Left colon (tissue), 2 donors: ENCODE measurements at regions not wholly inside any gene's neighbourhood (a gene's known extent, or its start where the extent isn't known, plus 50 kb on each side); places are given as distances from the start of the nearest gene placed in this dataset.
A peak's percentile ranks its signal among the peaks of the same experiment; 100 is the strongest.
"Not testable (repeated sequence)": the region's sequence is repeated elsewhere in the genome, so short reads cannot be mapped to it uniquely, and the experiment has no call there.

ENCODE experiments used
- ATAC-seq: fragments of 200-7000 bp; cut with Tn5 transposase; one replicate; pipeline ENCODE4 v1.9.1; 2020; ENCODE audit warnings: mild to moderate bottlenecking, moderate library complexity
- DNase-seq, 2 donors: peaks; one replicate each; pipeline ENCODE4 v3.0.0-alpha.2; 2020
- intact Hi-C, 2 donors: fragments of 100-400 bp; cut with DNase I in 1 of 2; cut with micrococcal nuclease in 1 of 2; formaldehyde crosslinking; loops; one replicate each; pipeline versions ENCODE4 v1.11.2 to v1.14.0; 2022; cut with DNase I, micrococcal nuclease
- donor health status: DM: no; HTN: no; CAD: no.
- donor health status: DM: yes; HTN: yes; CAD: no.

DNA sequence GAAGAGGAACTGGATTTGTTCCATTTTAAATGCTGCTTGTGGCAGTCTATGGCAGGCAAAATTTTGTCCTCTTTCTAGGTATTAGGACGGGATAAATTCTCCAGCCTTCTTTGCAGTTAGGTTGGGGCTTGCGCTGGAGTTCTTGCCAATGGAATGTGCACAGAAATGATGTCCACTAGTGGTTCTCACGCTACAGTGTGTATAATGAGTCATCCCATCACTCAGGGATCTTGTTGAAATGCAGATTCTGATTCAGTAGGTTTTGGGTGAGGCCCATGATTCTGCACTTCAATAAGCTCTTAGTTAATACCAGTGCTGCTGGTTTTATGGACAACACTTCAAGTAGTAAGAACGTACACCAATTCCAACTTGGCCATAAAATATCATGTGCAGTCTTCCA lies 317.6 kb upstream of the KLF4 start:
- intact Hi-C loops: no loop called here

DNA sequence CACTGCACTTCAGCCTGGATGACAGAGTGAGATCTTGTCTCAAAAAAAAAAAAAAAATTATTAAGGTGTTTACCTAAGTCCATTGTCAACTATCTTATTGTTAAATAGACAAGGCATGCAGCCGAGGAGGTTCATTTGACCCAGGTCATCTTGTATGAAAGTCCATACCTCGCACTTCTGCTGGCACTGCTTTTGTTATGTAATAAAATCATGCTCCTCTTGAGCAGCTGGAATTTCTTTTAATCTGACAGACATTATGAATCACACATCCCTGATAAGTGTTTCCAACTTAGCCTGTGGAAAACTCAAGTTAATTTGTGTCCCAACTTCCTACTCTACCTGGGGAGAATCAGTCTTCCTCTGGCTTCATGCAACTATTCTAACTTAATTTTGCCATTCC lies 315.6 kb upstream of the KLF4 start:
- DNase-seq (no peak), ATAC-seq (no peak)
- intact Hi-C loops: no loop called here

More for the DNA sequence above, 317.6 kb upstream of the KLF4 start:
- no peak for DNase-seq
- ATAC-seq: no peak

DNA sequence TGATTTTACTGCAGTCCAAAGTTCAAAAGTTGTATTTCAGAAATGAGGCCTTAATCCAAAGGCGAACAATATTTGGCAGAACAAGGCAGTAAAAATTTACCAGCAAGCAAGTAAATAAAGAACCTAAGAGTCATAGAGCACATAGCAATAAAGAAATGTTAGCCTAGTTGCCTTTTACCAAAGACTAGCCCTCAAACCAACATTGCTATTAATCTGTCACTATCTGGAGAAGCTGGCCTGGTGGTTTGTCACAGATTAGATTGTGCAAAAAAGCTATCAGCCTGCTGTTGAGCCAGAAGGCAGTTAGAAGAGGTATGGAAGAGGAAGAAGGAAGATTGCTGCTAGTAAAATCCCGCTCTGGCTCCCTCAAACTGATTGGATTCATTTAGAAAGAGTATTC lies 304.7 kb upstream of the KLF4 start:
- intact Hi-C loops: no loop called here
- DNase-seq (peak; percentile 27 to 56), ATAC-seq (peak; percentile 93)

DNA sequence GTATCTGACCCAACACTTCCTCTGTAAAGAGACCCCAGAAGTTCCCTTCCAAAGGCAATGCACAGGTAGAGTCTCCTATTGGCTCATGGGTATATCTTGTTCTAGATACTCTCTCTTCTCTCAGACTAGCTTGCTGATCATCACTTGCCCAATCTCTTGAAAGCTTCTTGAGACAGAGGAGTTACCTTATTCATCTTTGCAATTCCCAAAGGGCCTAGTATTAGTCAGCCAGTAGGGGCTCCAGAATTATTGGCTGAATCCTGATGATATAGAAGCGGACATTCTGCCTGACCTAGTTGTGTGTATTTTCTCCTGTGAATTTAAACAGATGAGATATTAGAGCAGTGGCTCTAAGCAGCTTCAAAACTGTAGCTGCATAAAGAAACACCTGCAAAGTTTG lies 304.0 kb upstream of the KLF4 start:
- ATAC-seq: no peak

DNA sequence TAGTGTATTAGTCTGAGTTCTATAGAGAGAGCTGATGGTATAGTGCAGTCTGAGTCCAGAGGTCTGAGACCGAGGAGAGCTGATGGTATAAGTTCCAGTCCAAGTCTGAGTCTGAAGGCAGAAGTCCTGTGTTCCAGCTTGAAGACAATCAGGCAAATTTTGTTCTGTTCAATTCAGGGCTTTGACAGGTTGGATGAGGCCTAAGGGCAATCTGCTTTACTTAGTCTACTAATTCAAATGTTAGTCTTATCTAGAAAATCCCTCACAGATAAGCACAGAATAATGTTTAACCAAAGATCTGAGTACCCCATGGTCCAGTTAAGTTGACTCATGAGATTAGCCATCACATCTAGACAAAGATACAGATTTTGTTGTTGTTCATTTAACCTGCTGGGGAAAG lies 303.0 kb upstream of the KLF4 start:
- DNase-seq (no peak), ATAC-seq (no peak)
- intact Hi-C loops: no loop called here

More for the DNA sequence above, 304.0 kb upstream of the KLF4 start:
- DNase-seq: no peak
- intact Hi-C loops: no loop called here

DNA sequence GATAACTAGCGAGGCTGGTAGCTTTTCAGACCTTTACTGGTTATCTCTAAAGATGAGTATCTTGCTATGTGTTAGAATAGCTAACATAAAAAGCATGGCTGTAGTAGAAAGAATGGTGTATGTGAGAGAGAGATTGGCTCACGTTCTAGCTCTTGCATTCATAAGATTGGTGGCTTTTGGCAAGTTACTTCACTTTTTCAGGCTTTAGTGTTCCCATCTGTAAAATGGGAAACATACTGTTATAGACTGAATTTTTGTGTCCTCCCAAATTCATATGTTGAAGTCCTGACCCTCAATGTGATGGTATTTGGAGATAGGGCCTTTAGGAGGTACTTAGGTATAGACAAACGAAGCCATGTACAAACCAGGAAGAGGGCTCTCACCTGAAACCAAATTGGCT lies 302.4 kb upstream of the KLF4 start:
- ATAC-seq (no peak), DNase-seq (no peak)
- intact Hi-C loops: no loop called here

DNA sequence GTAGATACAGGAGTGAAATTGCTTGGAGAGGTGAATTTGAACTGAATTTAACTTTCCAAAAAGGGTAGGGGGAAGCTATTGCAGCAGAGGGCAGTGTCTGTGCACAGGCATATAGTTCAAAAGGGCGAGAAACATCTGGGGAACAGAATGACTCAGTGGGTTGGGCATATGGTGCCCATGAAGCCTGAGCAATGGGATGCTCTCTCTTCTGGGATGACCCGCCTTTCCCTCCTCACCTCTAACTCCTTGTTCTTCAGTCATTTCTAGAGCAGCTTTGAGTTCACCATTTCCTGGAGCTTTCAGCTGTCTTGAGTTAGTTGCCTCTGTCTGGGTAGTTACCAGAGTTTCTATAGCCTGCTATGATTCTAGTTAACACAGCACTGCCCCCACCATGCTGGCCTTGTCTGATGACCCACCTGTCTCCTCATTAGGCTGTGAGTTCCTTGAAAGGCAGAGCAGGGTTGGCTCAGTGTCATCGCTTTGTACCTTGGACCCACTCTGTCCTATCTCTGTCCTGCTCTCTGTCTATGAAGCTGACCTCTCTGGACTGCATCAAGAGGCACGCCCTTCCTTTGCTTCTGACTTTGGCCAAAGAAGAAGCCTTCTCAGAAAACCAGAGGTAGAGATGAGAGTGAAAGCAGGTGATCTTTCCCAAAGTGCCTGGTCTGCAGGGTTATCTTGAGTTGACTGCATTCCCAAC lies 299.6 kb upstream of the KLF4 start:
- DNase-seq (peak in 1 of 2 donors; percentile 9), ATAC-seq (peak; percentile 60)
- intact Hi-C loops: no loop called here

DNA sequence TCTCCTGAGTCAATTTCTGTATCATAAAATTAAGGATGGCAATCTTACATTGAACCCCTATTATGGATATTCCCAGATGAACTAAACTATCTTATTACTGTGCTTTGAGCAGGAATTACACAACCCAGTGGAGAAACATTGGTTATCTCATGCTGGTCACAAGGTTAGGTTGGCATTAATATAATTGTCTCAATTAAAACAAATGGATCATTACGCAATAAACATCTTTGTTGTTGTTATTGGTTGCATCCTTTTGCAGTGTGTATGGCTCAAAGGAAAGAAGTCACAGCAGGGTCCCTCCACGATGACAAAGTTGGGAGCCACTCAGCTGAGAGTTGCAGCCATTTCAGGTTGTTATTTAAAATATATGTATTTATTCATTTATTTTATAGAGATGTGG lies 297.0 kb upstream of the KLF4 start:
- ATAC-seq (no peak), DNase-seq (no peak)
- intact Hi-C loops: no loop called here

DNA sequence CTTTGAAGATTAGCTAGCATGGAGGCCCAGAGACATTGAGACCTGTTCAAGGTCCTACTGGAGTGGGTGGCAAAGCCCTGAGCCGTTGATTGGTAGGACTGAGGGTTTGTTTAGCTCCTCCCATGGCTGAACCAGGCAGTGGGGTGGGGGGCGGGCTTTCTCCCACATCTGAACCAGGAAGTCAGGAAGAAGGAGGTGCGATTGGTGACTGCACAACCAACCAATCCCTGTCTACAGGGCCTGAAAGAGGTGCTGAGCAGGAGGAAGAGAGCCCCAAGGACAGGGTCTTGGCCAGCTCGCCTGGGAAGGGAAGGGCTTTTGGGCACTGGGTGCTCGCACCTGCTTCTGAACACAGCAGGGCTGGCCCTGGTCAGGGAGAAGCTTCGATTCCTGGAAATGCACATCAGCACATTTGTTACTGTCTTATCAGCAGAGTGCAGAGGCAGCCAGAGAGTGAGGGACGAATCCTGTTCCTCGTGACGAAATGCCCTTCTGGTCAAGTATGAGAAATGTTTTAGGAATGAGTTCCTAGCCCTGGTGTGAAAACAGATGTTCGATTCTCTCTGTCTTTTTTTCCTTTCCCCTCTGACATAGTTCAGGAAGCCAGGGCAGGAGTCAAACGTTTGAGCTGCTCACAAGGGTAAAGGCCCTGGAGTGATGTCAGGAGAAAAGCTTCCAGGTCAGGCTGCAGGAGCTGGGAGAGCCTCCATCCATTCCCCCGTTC lies 294.8 kb upstream of the KLF4 start:
- DNase-seq (no peak), ATAC-seq (no peak)
- intact Hi-C loops: no loop called here

DNA sequence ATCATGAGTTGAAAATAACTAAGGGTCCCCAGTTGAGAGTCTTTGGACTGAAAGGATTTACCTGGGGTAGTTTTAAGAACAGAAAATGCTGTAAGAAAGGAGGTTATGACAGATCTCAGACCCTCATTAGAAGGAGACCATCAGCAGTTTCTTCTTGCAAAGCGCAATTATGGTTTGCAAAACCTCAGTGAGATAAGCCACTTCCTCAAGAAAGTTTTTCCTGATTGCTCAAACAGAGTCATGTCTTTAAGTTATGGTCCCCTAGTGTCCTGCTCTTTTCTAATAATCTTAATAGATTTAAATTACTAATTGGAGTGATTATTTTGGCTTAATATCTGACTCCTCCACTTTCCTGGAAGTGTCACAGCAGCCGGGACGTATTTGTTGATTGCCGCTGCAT lies 293.2 kb upstream of the KLF4 start:
- DNase-seq: no peak
- ATAC-seq: no peak
- intact Hi-C loops: no loop called here

DNA sequence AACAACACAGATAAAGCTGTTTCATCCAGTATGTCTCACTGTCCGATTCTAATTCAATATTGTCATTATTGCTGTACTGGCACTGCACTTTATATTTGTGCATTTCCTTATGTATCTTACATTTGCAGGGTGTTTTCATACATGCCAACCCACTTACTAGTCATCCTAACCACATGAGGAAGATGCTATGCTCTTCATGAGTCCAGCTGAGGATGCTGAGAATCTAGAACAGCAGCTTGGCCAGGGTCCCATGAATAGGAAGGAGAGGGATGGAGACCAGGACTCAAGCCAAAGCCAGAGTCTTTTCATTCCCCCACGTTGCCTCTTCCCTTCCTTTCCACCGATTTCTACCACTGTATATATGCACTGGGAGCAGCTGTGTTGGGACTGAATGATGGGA lies 292.8 kb upstream of the KLF4 start:
- ATAC-seq: no peak
- intact Hi-C loops: no loop called here
- no peak for DNase-seq

DNA sequence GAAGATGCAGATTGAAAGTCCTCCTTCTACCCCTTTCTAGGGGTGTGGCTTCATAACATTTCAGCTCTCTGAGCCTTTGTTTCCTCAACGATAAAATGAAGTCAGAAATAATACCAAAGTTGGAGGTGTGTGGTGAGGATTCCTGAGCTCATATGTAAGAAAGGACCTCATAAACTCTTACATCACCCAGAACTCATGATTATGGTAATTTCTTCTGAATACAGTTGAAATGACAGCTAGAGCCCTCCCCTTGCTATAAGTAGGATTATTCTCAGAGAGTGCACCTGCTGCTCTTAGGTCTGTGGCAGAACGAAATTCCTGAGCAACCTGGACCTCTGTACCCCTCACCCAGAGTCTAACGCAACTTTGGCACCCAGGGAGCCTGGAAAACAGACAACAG lies 291.4 kb upstream of the KLF4 start:
- intact Hi-C loops: no loop called here

DNA sequence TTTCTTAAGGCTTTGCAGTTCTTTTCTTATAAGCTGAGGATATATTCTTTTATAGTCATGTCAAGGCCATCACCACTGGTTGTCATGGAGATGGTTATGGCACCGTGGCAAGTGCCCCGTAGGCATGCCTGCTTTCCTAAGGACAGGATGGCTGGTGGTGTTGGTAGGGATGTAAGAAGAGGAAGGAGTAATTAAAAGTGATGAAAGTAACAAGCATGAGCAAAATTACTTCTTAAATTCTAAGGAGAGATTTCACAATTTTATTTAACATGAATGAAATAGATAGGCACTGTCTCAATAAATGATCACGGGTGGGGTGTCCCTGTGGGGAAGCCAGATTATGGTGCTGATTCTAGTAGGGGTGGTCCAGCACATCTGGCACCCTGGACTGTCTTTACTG lies 290.2 kb upstream of the KLF4 start:
- intact Hi-C loops: no loop called here
- ATAC-seq: no peak

More for the DNA sequence above, 291.4 kb upstream of the KLF4 start:
- DNase-seq: no peak
- ATAC-seq: no peak

DNA sequence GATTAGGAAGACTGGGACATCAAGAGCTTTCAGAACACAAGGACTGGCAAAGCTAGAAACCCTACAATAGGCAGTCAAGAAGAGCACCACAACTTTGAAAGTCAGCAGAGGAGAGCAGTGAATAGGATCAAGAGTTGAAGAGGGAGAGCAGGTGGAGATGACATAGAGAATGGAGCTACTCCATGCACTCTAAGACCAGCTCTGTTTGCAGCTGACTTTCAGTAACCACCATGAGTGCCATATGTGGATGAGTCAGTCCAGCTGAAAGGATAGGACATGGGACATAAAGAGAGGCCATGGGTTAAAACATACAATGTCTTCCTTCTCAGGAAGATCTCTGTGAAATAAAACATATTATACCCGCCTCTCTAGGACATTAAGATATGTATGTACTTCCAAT lies 289.1 kb upstream of the KLF4 start:
- no peak for DNase-seq
- intact Hi-C loops: no loop called here
- ATAC-seq: no peak

More for the DNA sequence above, 290.2 kb upstream of the KLF4 start:
- DNase-seq: no peak

DNA sequence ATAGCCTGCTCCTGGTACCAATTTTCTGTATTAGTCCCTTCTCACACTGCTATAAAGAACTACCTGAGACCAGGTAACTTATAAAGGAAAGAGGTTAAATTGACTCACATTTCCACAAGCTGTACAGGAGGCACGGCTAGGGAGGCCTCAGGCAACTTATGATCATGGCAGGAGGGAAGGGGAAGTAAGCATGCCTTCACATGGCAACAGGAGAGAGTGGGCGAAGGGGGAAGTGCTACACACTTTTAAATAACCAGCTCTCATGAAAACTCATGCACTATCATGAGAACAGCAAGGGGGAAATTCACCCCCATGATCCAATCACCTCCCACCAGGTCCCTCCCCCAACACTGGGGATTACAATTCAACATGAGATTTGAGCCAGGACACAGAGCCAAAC lies 284.5 kb upstream of the KLF4 start:
- DNase-seq, intact Hi-C loops, ATAC-seq: not testable (repeated sequence)

DNA sequence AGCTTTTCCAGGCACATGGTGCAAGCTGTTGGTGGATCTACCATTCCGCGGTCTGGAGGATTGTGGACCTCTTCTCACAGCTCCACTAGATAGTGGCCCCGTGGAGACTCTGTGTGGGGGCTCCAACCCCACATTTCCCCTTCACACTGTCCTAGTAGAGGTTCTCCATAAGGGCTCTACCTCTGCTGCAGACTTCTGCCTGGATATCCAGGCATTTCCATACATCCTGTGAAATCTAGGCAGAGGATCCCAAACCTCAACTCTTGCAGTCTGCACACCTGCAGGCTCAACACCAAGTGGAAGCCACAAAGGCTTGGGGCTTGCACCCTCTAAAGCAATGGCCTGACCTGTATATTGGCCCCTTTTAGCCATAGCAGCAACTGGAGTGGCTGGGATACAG lies 283.4 kb upstream of the KLF4 start:
- intact Hi-C loops: no loop called here
- ATAC-seq: no peak
- no peak for DNase-seq

DNA sequence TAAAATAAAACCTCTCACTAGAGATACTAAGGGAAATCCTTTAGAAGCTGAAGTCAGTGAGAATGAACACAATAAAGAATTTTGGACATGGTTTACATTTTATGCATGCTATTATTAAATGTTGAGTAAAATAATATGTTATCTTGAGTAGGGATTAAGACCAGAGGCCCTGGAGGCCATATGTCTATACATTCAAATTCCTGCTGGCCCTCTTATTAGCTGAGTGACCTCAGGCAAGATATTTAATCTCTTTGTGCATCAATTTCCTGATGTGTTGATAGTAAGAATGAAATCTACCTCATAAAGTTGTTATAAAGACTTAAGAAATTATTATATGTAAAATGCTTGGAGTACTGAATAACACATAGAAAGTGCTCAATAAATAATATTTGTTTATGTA lies 281.1 kb upstream of the KLF4 start:
- DNase-seq (no peak), ATAC-seq (no peak)
- intact Hi-C loops: no loop called here

DNA sequence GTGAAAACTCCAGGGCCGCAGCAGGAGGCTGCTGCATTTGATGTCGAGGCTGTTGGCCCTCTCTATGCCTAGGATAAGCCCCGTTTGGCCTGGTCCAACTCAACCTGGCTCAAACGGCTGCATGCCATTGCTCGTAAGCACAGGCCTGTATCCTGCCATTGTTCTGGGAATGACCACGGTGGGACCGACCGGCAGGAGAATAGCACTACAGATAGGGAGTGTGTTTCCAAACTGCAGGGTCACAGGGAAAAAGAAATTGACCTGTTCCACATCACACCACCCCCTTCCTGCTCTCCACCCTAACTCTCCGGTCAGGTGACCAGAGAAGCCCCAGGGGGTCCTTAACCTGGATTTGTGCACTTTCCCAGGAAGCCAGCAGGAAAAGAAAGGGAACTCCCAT lies 278.7 kb upstream of the KLF4 start:
- DNase-seq: no peak
- intact Hi-C loops: no loop called here
- no peak for ATAC-seq

DNA sequence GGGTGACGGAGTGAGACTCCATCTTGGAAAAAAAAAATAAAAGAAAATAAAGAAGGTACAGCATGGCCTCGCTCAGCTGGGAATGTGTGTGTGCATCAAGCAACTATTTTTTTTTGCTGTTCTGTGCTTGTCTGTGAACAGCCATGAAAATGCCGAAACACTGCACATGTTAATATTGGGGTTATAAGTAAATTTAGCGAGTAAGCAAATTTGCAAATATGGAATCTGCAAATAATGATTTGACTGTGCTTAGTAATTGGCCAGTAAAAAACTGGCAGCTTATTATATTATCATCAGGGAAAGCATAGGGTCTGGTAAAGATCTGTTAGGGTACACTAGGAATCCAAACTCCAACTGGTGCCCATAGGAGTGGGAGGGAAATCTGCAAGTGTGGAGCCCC lies 278.1 kb upstream of the KLF4 start:
- no peak for ATAC-seq
- intact Hi-C loops: no loop called here

DNA sequence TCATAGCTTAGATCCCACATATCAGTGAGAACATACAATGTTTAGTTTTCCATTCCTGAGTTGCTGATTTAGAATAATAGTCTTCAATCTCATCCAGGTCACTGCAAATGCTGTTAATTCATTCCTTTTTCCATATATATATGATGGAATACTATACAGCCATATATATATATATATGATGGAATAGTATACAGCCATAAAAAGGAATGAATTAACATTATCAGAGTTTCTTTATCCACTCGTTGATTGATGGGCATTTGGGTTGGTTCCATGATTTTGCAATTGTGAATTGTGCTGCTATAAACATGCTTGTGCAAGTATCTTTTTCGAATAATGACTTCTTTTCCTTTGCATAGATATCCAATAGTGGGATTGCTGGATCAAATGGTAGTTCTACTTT lies 273.9 kb upstream of the KLF4 start:
- ATAC-seq, DNase-seq, intact Hi-C loops: not testable (repeated sequence)

More for the DNA sequence above, 278.1 kb upstream of the KLF4 start:
- no peak for DNase-seq

DNA sequence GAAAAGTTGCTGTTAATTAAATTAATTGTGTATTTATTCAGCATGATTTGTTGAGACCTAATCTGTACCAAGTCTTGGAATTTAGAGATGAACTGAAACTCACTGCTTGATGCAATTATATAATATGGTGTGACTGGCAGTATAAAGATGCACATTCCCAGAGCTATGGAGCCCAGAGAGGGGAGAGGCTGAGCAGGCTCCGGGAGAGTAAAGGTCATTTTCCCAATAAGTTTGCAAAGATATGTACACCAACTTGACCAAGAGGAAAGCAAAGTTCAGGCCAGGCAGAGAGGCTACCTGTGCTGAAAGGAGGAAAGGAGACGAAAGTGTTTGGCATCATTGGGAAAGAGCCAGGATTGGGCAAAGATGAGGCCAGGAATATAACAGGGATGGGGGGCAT lies 271.7 kb upstream of the KLF4 start:
- intact Hi-C loops: no loop called here
- no peak for DNase-seq
- ATAC-seq: peak; percentile 55
